OCI-LY7 (cell line): ENCODE measurements at regions not wholly inside any gene's neighbourhood (a gene's known extent, or its start where the extent isn't known, plus 50 kb on each side); places are given as distances from the start of the nearest gene placed in this dataset.

Experiments used
- BruUV-seq: library from RNA; stranded (reverse); fragments of 400-500 nt; replicated peaks from 2 replicates; lab custom pipeline; 2021; lab: Mats Ljungman, UMichigan
- CTCF ChIA-PET: fragments of 300-600 bp; sonication (Branson Sonifier 250); formaldehyde crosslinking; loops from one replicate; lab custom pipeline; 2022; ENCODE audit warnings: antibody characterized with exemption; ENCODE audit not compliant: unreplicated experiment; lab: Charles Lee
- POLR2A ChIA-PET: fragments of 300-600 bp; sonication (Branson Sonifier 250); formaldehyde crosslinking; loops from one replicate; lab custom pipeline; 2022; ENCODE audit warnings: antibody characterized with exemption; lab: Charles Lee
- DNase-seq: peaks from one replicate; pipeline ENCODE4 v3.0.0-alpha.2; 2015; ENCODE audit warnings: low spot score
- H2AFZ ChIP-seq: fragments of 200-600 bp; sonication (generic), shearing (Covaris generic); 2 replicates; pipeline ENCODE4 v1.6.1; 2014; ENCODE audit warnings: mild to moderate bottlenecking, antibody characterized with exemption, low read length, moderate library complexity
- H3K27ac ChIP-seq: fragments of 200-600 bp; sonication (generic); 2 replicates; pipeline ENCODE4 v1.5.1; 2014; ENCODE audit warnings: mixed run types, low read depth, mild to moderate bottlenecking, moderate library complexity, low read length, inconsistent platforms; ENCODE audit not compliant: poor library complexity, severe bottlenecking
- H3K36me3 ChIP-seq: fragments of 200-600 bp; sonication (generic); 2 replicates; pipeline ENCODE4 v1.6.1; 2014; ENCODE audit warnings: mild to moderate bottlenecking, antibody characterized with exemption, low read length, moderate library complexity, mixed read lengths; ENCODE audit not compliant: insufficient read depth
- H3K4me1 ChIP-seq: fragments of 200-600 bp; sonication (generic); 2 replicates; pipeline ENCODE4 v1.5.1; 2014; ENCODE audit warnings: mild to moderate bottlenecking, low read length; ENCODE audit not compliant: insufficient read depth, poor library complexity, severe bottlenecking
- H3K4me2 ChIP-seq: fragments of 200-600 bp; sonication (generic); 2 replicates; pipeline ENCODE4 v1.6.1; 2014; ENCODE audit warnings: mild to moderate bottlenecking, low read length
- H3K4me3 ChIP-seq: fragments of 200-600 bp; sonication (generic); 2 replicates; pipeline ENCODE4 v1.5.1; 2014; ENCODE audit warnings: mild to moderate bottlenecking, low read depth, low read length; ENCODE audit not compliant: poor library complexity, severe bottlenecking
- H3K79me2 ChIP-seq: fragments of 200-600 bp; sonication (generic); 2 replicates; pipeline ENCODE4 v1.6.1; 2016; ENCODE audit warnings: low read depth, mild to moderate bottlenecking, low read length, moderate library complexity, mixed read lengths; ENCODE audit not compliant: insufficient read depth
- H3K9me2 ChIP-seq: fragments of 200-600 bp; sonication (generic); 2 replicates; pipeline ENCODE4 v1.6.1; 2016; ENCODE audit warnings: mild to moderate bottlenecking, low read length, mixed read lengths; ENCODE audit not compliant: insufficient read depth
- H3K9me3 ChIP-seq: fragments of 200-600 bp; sonication (generic); 2 replicates; pipeline ENCODE4 v1.6.1; 2014; ENCODE audit warnings: mild to moderate bottlenecking, mixed run types, low read length, mixed read lengths
- H4K20me1 ChIP-seq: fragments of 200-600 bp; sonication (generic); 2 replicates; pipeline ENCODE4 v1.6.1; 2014; ENCODE audit warnings: mild to moderate bottlenecking, antibody characterized with exemption, low read length, moderate library complexity, mixed read lengths; ENCODE audit not compliant: insufficient read depth
- EZH2phosphoT487 ChIP-seq: fragments of 200-600 bp; sonication (generic); IDR thresholded peaks from 2 replicates; pipeline ENCODE4 v1.6.1; 2018; ENCODE audit warnings: low read depth, borderline replicate concordance, mild to moderate bottlenecking, mixed run types, antibody characterized with exemption, low read length, moderate library complexity, mixed read lengths
- intact Hi-C: fragments of 100-400 bp; cut with micrococcal nuclease; formaldehyde crosslinking; loops from one replicate; pipeline ENCODE4 v1.10.0; 2022; ENCODE audit not compliant: unreplicated experiment
- TF ChIP-seq, protein P1 (sequence below): fragments of 200-600 bp; sonication (generic); conservative IDR thresholded peaks from 2 replicates; pipeline ENCODE4 v1.5.1; 2014; ENCODE audit warnings: mild to moderate bottlenecking, antibody characterized with exemption, low read length, moderate library complexity, mixed read lengths

DNA sequence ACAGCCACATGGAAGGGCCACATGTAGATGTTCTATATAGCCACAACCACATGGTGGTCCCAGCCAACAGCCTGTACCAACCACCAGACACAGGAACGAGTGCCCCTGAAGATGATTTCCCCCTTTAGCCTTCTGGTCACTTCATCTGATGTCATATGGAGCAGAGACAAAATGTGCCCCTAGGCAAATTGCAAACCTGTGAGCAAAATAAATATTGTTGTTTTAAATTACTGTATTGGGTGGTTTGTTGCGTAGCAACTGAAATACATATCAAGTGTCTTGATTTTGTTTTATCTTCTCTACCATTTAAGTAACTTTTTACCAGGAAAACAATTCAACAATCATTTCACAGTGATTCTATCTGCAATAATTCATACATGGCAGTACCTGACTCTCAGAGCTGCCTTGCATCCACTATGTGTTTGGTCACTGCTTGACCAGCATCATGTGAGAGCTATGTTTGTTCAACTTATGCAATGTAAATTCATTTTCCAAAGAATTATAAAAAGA is 142.5 kb upstream of the VLDLR start:
- BruUV-seq = no TSS peak
- CTCF ChIA-PET = no interaction called here
- no peaks in the 10 kb centered on the region for H3K9me3 ChIP-seq
- no peak for DNase-seq
- H3K79me2 ChIP-seq = no peaks in the 10 kb centered on the region
- H3K27ac ChIP-seq = no peak overlapping the region
- POLR2A ChIA-PET = interaction anchor here (0.5 kb wide), 1 partner anchor 60 kb away, joined by 3 read pairs; no protein-coding TSS in a partner anchor
- no peak overlapping the region for H2AFZ ChIP-seq
- no peaks in the 10 kb centered on the region for H3K4me1 ChIP-seq
- no peaks in the 10 kb centered on the region for H4K20me1 ChIP-seq
- H3K4me3 ChIP-seq = no peak overlapping the region
- intact Hi-C loops = no loop called here
- H3K36me3 ChIP-seq = no peaks in the 10 kb centered on the region
- H3K9me2 ChIP-seq = no peaks in the 10 kb centered on the region
- TF ChIP-seq, protein P1, sequence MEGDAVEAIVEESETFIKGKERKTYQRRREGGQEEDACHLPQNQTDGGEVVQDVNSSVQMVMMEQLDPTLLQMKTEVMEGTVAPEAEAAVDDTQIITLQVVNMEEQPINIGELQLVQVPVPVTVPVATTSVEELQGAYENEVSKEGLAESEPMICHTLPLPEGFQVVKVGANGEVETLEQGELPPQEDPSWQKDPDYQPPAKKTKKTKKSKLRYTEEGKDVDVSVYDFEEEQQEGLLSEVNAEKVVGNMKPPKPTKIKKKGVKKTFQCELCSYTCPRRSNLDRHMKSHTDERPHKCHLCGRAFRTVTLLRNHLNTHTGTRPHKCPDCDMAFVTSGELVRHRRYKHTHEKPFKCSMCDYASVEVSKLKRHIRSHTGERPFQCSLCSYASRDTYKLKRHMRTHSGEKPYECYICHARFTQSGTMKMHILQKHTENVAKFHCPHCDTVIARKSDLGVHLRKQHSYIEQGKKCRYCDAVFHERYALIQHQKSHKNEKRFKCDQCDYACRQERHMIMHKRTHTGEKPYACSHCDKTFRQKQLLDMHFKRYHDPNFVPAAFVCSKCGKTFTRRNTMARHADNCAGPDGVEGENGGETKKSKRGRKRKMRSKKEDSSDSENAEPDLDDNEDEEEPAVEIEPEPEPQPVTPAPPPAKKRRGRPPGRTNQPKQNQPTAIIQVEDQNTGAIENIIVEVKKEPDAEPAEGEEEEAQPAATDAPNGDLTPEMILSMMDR = no peak
- TF ChIP-seq EZH2phosphoT487 = no peak
- H3K4me2 ChIP-seq = no peak overlapping the region

- H3K27ac ChIP-seq = no peak overlapping the region
- H2AFZ ChIP-seq = no peak overlapping the region
- H3K9me2 ChIP-seq = no peaks in the 10 kb centered on the region
- H4K20me1 ChIP-seq = no peaks in the 10 kb centered on the region
- BruUV-seq = no TSS peak
- no peak for DNase-seq
- H3K4me3 ChIP-seq = no peak overlapping the region
- ChIA-PET CTCF (no interaction called here), POLR2A (interaction anchor here (0.7 to 0.9 kb wide), 2 partner anchors 13 to 20 kb away, joined by 3 read pairs; no protein-coding TSS in a partner anchor)
- no peak for TF ChIP-seq EZH2phosphoT487
- TF ChIP-seq, protein P1 = no peak
- no peaks in the 10 kb centered on the region for H3K4me1 ChIP-seq
- H3K4me2 ChIP-seq = no peak overlapping the region
- intact Hi-C loops = no loop called here
- H3K79me2 ChIP-seq = no peaks in the 10 kb centered on the region
- H3K9me3 ChIP-seq = no peaks in the 10 kb centered on the region
- H3K36me3 ChIP-seq = no peaks in the 10 kb centered on the region
These were observed 141.2 kb upstream of the VLDLR start for GRCh38 chr9:2480255-2480837.

DNA sequence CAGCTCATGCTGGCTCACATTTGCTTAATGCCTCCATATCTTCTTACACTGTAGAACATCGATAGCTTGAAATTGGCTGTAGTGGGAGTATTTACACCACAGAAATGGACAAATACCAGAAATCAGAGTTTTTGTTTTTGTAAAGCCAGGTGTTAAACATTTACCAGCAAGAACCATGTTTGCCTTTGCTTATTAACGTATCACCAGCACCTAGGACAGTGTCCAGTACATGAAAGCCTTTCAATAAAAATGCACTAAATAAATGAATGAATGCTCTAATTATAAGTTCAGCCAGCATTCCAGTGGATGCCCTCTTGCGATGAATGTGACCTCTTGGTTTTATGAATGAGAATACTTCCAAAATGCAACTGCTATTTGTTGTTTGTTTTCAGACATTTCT is 140.4 kb upstream of the VLDLR start:
- H3K9me3 ChIP-seq = no peaks in the 10 kb centered on the region
- no peak overlapping the region for H3K4me3 ChIP-seq
- H3K36me3 ChIP-seq = no peaks in the 10 kb centered on the region
- H3K27ac ChIP-seq = no peak overlapping the region
- no peak for TF ChIP-seq EZH2phosphoT487
- TF ChIP-seq, protein P1 = no peak
- H2AFZ ChIP-seq = no peak overlapping the region
- no peaks in the 10 kb centered on the region for H3K4me1 ChIP-seq
- DNase-seq = no peak
- intact Hi-C loops = no loop called here
- H4K20me1 ChIP-seq = no peaks in the 10 kb centered on the region
- no peaks in the 10 kb centered on the region for H3K79me2 ChIP-seq
- ChIA-PET CTCF (no interaction called here), POLR2A (interaction anchor here (0.9 kb wide), 1 partner anchor 19 kb away, joined by 3 read pairs; no protein-coding TSS in a partner anchor)
- H3K9me2 ChIP-seq = no peaks in the 10 kb centered on the region
- no peak overlapping the region for H3K4me2 ChIP-seq
- BruUV-seq = no TSS peak
